Panc1 (cell line): ENCODE measurements at regions not wholly inside any gene's neighbourhood (a gene's known extent, or its start where the extent isn't known, plus 50 kb on each side); places are given as distances from the start of the nearest gene placed in this dataset.

Experiments
- ATAC-seq: fragments of 200-7000 bp; cut with Tn5 transposase; 2 replicates; pipeline ENCODE4 v1.9.1; 2020; ENCODE audit warnings: mild to moderate bottlenecking, moderate library complexity
- BruUV-seq: library from RNA; stranded (reverse); fragments of 400-500 nt; replicated peaks from 2 replicates; lab custom pipeline; 2021; lab: Mats Ljungman, UMichigan
- CTCF ChIA-PET: fragments of 300-600 bp; sonication (Branson Sonifier 250); formaldehyde crosslinking; loops from one replicate; lab custom pipeline; 2022; ENCODE audit warnings: antibody characterized with exemption; lab: Charles Lee
- POLR2A ChIA-PET: fragments of 300-600 bp; sonication (Branson Sonifier 250); formaldehyde crosslinking; loops from one replicate; lab custom pipeline; 2022; ENCODE audit warnings: antibody characterized with exemption; lab: Charles Lee
- DNase-seq: peaks from one replicate; pipeline ENCODE4 v3.0.0-alpha.2; 2010; ENCODE audit warnings: low read depth, low spot score
- H3K27ac ChIP-seq: 2 replicates; pipeline ENCODE4 v1.5.1; 2011; ENCODE audit warnings: mild to moderate bottlenecking, low read length, inconsistent platforms
- H3K27me3 ChIP-seq: fragments of 200-500 bp; sonication (Bioruptor generic); 2 replicates; pipeline ENCODE4 v1.6.0; 2014; ENCODE audit warnings: low read length, inconsistent platforms; ENCODE audit not compliant: control insufficient read depth, insufficient read depth
- H3K36me3 ChIP-seq: fragments of 200-500 bp; sonication (Bioruptor generic); 2 replicates; pipeline ENCODE4 v1.5.1; 2014; ENCODE audit warnings: inconsistent platforms, mild to moderate bottlenecking, low read length, moderate library complexity; ENCODE audit not compliant: control insufficient read depth, insufficient read depth
- H3K4me1 ChIP-seq: 2 replicates; pipeline ENCODE4 v1.5.1; 2011; ENCODE audit warnings: inconsistent platforms, mild to moderate bottlenecking, low read length, moderate library complexity; ENCODE audit not compliant: control insufficient read depth, insufficient read depth
- H3K4me3 ChIP-seq, 2 experiments: 2 replicates each; pipeline ENCODE4 v1.5.1; 2011 to 2012; ENCODE audit warnings: low read depth in 2 of 2, low read length in 2 of 2, mild to moderate bottlenecking in 2 of 2, inconsistent platforms in 1 of 2, moderate library complexity in 1 of 2
- H3K9me3 ChIP-seq: fragments of 200-500 bp; sonication (Bioruptor generic); 2 replicates; pipeline ENCODE4 v1.5.1; 2014; ENCODE audit warnings: low read depth, mild to moderate bottlenecking, inconsistent platforms, low read length, moderate library complexity; ENCODE audit not compliant: control insufficient read depth, insufficient read depth
- CTCF ChIP-seq: fragments of 450-650 bp; IDR thresholded peaks from 2 replicates; pipeline ENCODE4 v1.5.1; 2017; ENCODE audit warnings: mild to moderate bottlenecking
- POLR2AphosphoS5 ChIP-seq: IDR thresholded peaks from 2 replicates; pipeline ENCODE4 v1.6.1; 2012; ENCODE audit warnings: mild to moderate bottlenecking, low read depth, low read length, moderate library complexity
- REST ChIP-seq, 2 experiments: IDR thresholded peaks; 2 replicates each; pipeline ENCODE4 v1.6.1; 2011 to 2012; ENCODE audit warnings: low read depth in 2 of 2, control low read depth in 1 of 2, low read length in 1 of 2, mild to moderate bottlenecking in 1 of 2, moderate library complexity in 1 of 2; ENCODE audit not compliant: insufficient read depth in 1 of 2
- SIN3A ChIP-seq: IDR thresholded peaks from 2 replicates; pipeline ENCODE4 v1.6.1; 2012; ENCODE audit warnings: low read depth, mild to moderate bottlenecking, low read length, moderate library complexity, borderline replicate concordance; ENCODE audit not compliant: insufficient read depth
- TCF7L2 ChIP-seq: IDR thresholded peaks from 2 replicates; pipeline ENCODE4 v1.6.1; 2011; ENCODE audit warnings: mild to moderate bottlenecking, low read depth, low read length, inconsistent platforms
- in situ Hi-C: cut with HindIII; loops from 2 replicates; pipeline ENCODE4 v1.10.0; 2016; ENCODE audit warnings: low sequenced_read_pairs, low pct_unique_long_range_greater_than_20kb
- intact Hi-C: fragments of 100-400 bp; cut with micrococcal nuclease; formaldehyde crosslinking; loops from one replicate; pipeline ENCODE4 v1.10.0; 2022; ENCODE audit not compliant: unreplicated experiment

- Histone ChIP-seq H3K9me3 (no peaks in the 10 kb centered on the region), H3K4me3 (no peak overlapping the region), H3K27me3 (no peaks in the 10 kb centered on the region), H3K27ac (no peak overlapping the region), H3K4me1 (no peaks in the 10 kb centered on the region), H3K36me3 (no peaks in the 10 kb centered on the region)
- ChIA-PET CTCF (no interaction called here), POLR2A (no interaction called here)
- ATAC-seq: no peak
- no peak for TF ChIP-seq TCF7L2
- intact Hi-C loops (no loop called here), in situ Hi-C loops (no loop called here)
- no peak for DNase-seq
- BruUV-seq: no TSS peak
Observed at GRCh38 chr6:71720705-71721104, 165.6 kb upstream of the RIMS1 start.

GRCh38 chr6:71721642-71722041 is 164.7 kb upstream of the RIMS1 start:
- intact Hi-C loops (no loop called here), in situ Hi-C loops (no loop called here)
- H3K27ac ChIP-seq: no peak overlapping the region
- no peaks in the 10 kb centered on the region for H3K9me3 ChIP-seq
- no TSS peak for BruUV-seq
- no peak overlapping the region for H3K4me3 ChIP-seq
- TF ChIP-seq SIN3A (no peak), TCF7L2 (no peak), REST (IDR thresholded peaks at IDR 0.05; ENCODE audit: insufficient read depth in 1 of 2, low read depth in 2 of 2, low read length in 1 of 2) (no peak), CTCF (no peak)
- no peaks in the 10 kb centered on the region for H3K4me1 ChIP-seq
- CTCF ChIA-PET: no interaction called here
- ATAC-seq: no peak
- POLR2A ChIA-PET: no interaction called here
- no peaks in the 10 kb centered on the region for H3K27me3 ChIP-seq
- no peaks in the 10 kb centered on the region for H3K36me3 ChIP-seq
- DNase-seq: no peak

GRCh38 chr6:71722736-71723135 is 163.6 kb upstream of the RIMS1 start:
- Histone ChIP-seq H3K4me3 (no peak overlapping the region), H3K36me3 (no peaks in the 10 kb centered on the region), H3K27me3 (no peaks in the 10 kb centered on the region), H3K27ac (no peak overlapping the region), H3K9me3 (no peaks in the 10 kb centered on the region), H3K4me1 (no peaks in the 10 kb centered on the region)
- DNase-seq: no peak
- no peak for ATAC-seq
- intact Hi-C loops: no loop called here
- ChIA-PET CTCF (no interaction called here), POLR2A (no interaction called here)
- in situ Hi-C loops: no loop called here
- no TSS peak for BruUV-seq
- TF ChIP-seq TCF7L2 (no peak), CTCF (no peak), SIN3A (no peak), POLR2AphosphoS5 (no peak), REST (IDR thresholded peaks at IDR 0.05; ENCODE audit: insufficient read depth in 1 of 2, low read depth in 2 of 2, low read length in 1 of 2) (no peak)
